Trophoblast cell (in vitro differentiated cells and primary cell): ENCODE measurements at regions not wholly inside any gene's neighbourhood (a gene's known extent, or its start where the extent isn't known, plus 50 kb on each side); places are given as distances from the start of the nearest gene placed in this dataset.

ENCODE experiments used
- DNase-seq, 2 donors: peaks; one replicate each; pipeline ENCODE4 v3.0.0-alpha.2; 2016
- H2AFZ ChIP-seq: 2 replicates; pipeline ENCODE4 v1.6.1; 2013; ENCODE audit warnings: low read length, moderate library complexity, mild to moderate bottlenecking; ENCODE audit not compliant: insufficient read depth, poor library complexity
- H2AK5ac ChIP-seq: 2 replicates; pipeline ENCODE4 v1.6.1; 2013; ENCODE audit warnings: mild to moderate bottlenecking, low read length
- H2BK120ac ChIP-seq: 2 replicates; pipeline ENCODE4 v1.6.1; 2013; ENCODE audit warnings: low read length, mild to moderate bottlenecking, moderate library complexity; ENCODE audit not compliant: insufficient read depth, poor library complexity
- H2BK12ac ChIP-seq: 2 replicates; pipeline ENCODE4 v1.6.1; 2013; ENCODE audit warnings: mild to moderate bottlenecking, low read length, moderate library complexity
- H2BK5ac ChIP-seq: 2 replicates; pipeline ENCODE4 v1.6.1; 2013; ENCODE audit warnings: low read length, low read depth, moderate library complexity, mild to moderate bottlenecking; ENCODE audit not compliant: poor library complexity
- H3K14ac ChIP-seq: 2 replicates; pipeline ENCODE4 v1.6.1; 2013; ENCODE audit warnings: mild to moderate bottlenecking, low read length
- H3K18ac ChIP-seq: 2 replicates; pipeline ENCODE4 v1.6.1; 2013; ENCODE audit warnings: mild to moderate bottlenecking, low read length
- H3K23ac ChIP-seq: 2 replicates; pipeline ENCODE4 v1.6.1; 2013; ENCODE audit warnings: low read length
- H3K27ac ChIP-seq: 2 replicates; pipeline ENCODE4 v1.5.1; 2013; ENCODE audit warnings: low read depth, mild to moderate bottlenecking, inconsistent platforms, low read length, moderate library complexity
- H3K27me3 ChIP-seq: 2 replicates; pipeline ENCODE4 v1.6.1; 2013; ENCODE audit warnings: inconsistent platforms, mild to moderate bottlenecking, low read length, moderate library complexity; ENCODE audit not compliant: insufficient read depth
- H3K36me3 ChIP-seq, 2 experiments: 1 replicate in 1 of 2; 2 replicates in 1 of 2; pipeline ENCODE4 v1.6.1; 2013; ENCODE audit warnings: low read length in 2 of 2, mild to moderate bottlenecking in 2 of 2, moderate library complexity in 1 of 2; ENCODE audit not compliant: insufficient read depth in 2 of 2, control insufficient read depth in 1 of 2
- H3K4ac ChIP-seq: 2 replicates; pipeline ENCODE4 v1.6.1; 2013; ENCODE audit warnings: low read depth, mild to moderate bottlenecking, low read length, moderate library complexity
- H3K4me1 ChIP-seq, 2 experiments: 1 replicate in 1 of 2; 2 replicates in 1 of 2; pipeline ENCODE4 v1.6.1; 2013; ENCODE audit warnings: low read length in 2 of 2, mild to moderate bottlenecking in 2 of 2, moderate library complexity in 1 of 2; ENCODE audit not compliant: insufficient read depth in 2 of 2, control insufficient read depth in 1 of 2
- H3K4me2 ChIP-seq: 2 replicates; pipeline ENCODE4 v1.6.1; 2013; ENCODE audit warnings: inconsistent platforms, mild to moderate bottlenecking, low read length, moderate library complexity
- H3K4me3 ChIP-seq: 2 replicates; pipeline ENCODE4 v1.5.1; 2013; ENCODE audit warnings: mild to moderate bottlenecking, low read depth, low read length, inconsistent platforms
- H3K79me1 ChIP-seq: one replicate; pipeline ENCODE4 v1.6.1; 2013; ENCODE audit warnings: low read length
- H3K79me2 ChIP-seq: 2 replicates; pipeline ENCODE4 v1.6.1; 2013; ENCODE audit warnings: low read length, mild to moderate bottlenecking; ENCODE audit not compliant: control insufficient read depth, insufficient read depth, poor library complexity
- H3K9ac ChIP-seq: 2 replicates; pipeline ENCODE4 v1.6.1; 2013; ENCODE audit warnings: mild to moderate bottlenecking, low read length
- H3K9me3 ChIP-seq: 2 replicates; pipeline ENCODE4 v1.6.1; 2013; ENCODE audit warnings: low read depth, mild to moderate bottlenecking, control low read depth, inconsistent platforms, low read length; ENCODE audit not compliant: insufficient read depth
- H4K12ac ChIP-seq: 2 replicates; pipeline ENCODE4 v1.6.1; 2013; ENCODE audit warnings: low read depth, mild to moderate bottlenecking, low read length, moderate library complexity
- H4K8ac ChIP-seq: 2 replicates; pipeline ENCODE4 v1.6.1; 2013; ENCODE audit warnings: low read depth, mild to moderate bottlenecking, low read length, moderate library complexity
- H4K91ac ChIP-seq: one replicate; pipeline ENCODE4 v1.6.1; 2013; ENCODE audit warnings: low read depth, mild to moderate bottlenecking, low read length, moderate library complexity
- WGBS: extraction: QIAGEN DNeasy Blood & Tissue Kit; methylation state at CpG from one replicate; pipeline ENCODE4 v1.1.7; 2013; ENCODE audit warnings: missing lambda C conversion rate; ENCODE audit not compliant: insufficient read length, insufficient coverage; ENCODE audit errors: extremely low coverage; 5-methylcytosine and 5-hydroxymethylcytosine counted together

- H3K27me3 ChIP-seq = no peaks in the 10 kb centered on the region
- H2BK12ac ChIP-seq = no peak overlapping the region
- no peak overlapping the region for H3K9ac ChIP-seq
- H3K4ac ChIP-seq = no peak overlapping the region
- no peak overlapping the region for H2AFZ ChIP-seq
- H2BK120ac ChIP-seq = no peak overlapping the region
- H3K4me3 ChIP-seq = no peak overlapping the region
- no peaks in the 10 kb centered on the region for H3K4me1 ChIP-seq
- no peak overlapping the region for H3K14ac ChIP-seq
- no peak overlapping the region for H2BK5ac ChIP-seq
- H3K9me3 ChIP-seq = no peaks in the 10 kb centered on the region
- DNase-seq = no peak
- no peak overlapping the region for H4K12ac ChIP-seq
- no peaks in the 10 kb centered on the region for H3K79me2 ChIP-seq
- H3K27ac ChIP-seq = no peak overlapping the region
- no peaks in the 10 kb centered on the region for H3K79me1 ChIP-seq
- H3K23ac ChIP-seq = no peak overlapping the region
- no peaks in the 10 kb centered on the region for H3K36me3 ChIP-seq
- no peak overlapping the region for H3K4me2 ChIP-seq
- no peak overlapping the region for H3K18ac ChIP-seq
- H2AK5ac ChIP-seq = no peak overlapping the region
- H4K91ac ChIP-seq = no peak overlapping the region
- no peak overlapping the region for H4K8ac ChIP-seq
Observed at GRCh38 chr7:28267012-28267411, 86.4 kb upstream of the JAZF1 start.

DNA sequence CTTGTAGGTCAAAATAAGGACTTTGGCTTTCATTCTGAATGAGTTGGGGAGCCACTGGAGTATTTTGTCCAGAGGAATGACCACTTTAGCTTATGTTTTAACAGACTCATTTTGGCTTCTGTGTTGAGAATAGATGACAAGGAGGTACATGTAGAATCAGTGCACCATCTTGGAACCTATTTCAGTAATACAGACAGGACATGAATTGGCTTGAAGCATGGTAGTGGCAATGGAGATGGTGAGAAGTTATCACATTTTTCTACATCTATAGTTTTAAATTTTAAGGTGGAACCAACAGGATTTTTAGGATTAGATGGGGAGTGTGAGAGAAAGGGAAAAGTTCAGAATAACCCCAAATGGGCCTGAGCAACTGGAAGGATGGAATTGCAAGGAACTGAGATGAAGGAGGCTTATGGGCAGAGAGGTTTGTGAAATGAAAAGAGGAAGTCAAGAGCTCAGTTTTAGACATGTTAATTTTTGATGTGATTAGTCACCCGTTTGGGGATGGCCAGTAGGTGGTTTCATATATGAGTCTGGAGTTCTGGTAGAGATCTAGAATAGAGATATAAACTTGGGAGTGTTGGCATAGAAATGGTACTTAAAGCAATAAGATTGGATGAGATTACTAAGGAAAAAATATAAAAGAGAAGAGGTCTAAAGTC lies 89.2 kb upstream of the JAZF1 start:
- Histone ChIP-seq H2BK120ac (no peak overlapping the region), H2BK5ac (no peak overlapping the region), H3K79me2 (no peaks in the 10 kb centered on the region), H2AK5ac (no peak overlapping the region), H3K18ac (no peak overlapping the region), H3K9ac (no peak overlapping the region), H3K27ac (no peak overlapping the region), H3K4me3 (no peak overlapping the region), H3K27me3 (no peaks in the 10 kb centered on the region), H3K79me1 (no peaks in the 10 kb centered on the region), H4K12ac (no peak overlapping the region), H2BK12ac (no peak overlapping the region), H3K4me2 (no peak overlapping the region), H3K36me3 (no peaks in the 10 kb centered on the region), H3K4ac (no peak overlapping the region), H3K4me1 (no peaks in the 10 kb centered on the region), H3K23ac (no peak overlapping the region), H4K8ac (no peak overlapping the region), H4K91ac (no peak overlapping the region), H3K14ac (no peak overlapping the region), H3K9me3 (no peaks in the 10 kb centered on the region), H2AFZ (no peak overlapping the region)
- no CpG with 5 or more reads among the region's 1 CpG for WGBS
- DNase-seq = no peak

DNA sequence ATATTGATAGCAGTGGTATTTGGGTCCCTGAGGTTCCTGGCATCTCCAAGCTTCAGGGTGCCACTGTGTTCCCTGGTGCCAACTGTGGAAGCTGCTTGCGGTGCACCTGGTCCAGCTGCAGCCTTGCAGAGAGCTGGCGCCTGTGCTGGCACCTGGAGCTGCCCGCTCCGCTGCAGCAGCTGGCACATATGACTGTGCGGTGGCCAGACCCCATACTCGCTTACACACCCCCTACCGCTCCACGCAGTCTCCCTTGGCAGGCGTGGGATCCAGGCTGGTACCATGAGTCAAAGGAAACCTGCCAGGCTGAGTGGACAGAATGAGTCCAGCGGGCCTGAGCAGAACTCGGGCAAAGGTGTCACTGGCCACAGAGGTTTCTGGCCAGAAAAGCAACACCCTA lies 89.9 kb upstream of the JAZF1 start:
- no peak overlapping the region for H3K27ac ChIP-seq
- H3K27me3 ChIP-seq = no peaks in the 10 kb centered on the region
- no peak for DNase-seq
- H3K14ac ChIP-seq = no peak overlapping the region
- H3K23ac ChIP-seq = no peak overlapping the region
- H2BK12ac ChIP-seq = no peak overlapping the region
- H3K4ac ChIP-seq = no peak overlapping the region
- H2BK120ac ChIP-seq = no peak overlapping the region
- no peaks in the 10 kb centered on the region for H3K4me1 ChIP-seq
- H2AK5ac ChIP-seq = no peak overlapping the region
- no peaks in the 10 kb centered on the region for H3K36me3 ChIP-seq
- H3K18ac ChIP-seq = no peak overlapping the region
- no peak overlapping the region for H3K4me3 ChIP-seq
- H3K4me2 ChIP-seq = no peak overlapping the region
- H3K9ac ChIP-seq = no peak overlapping the region
- H3K9me3 ChIP-seq = no peaks in the 10 kb centered on the region
- no peak overlapping the region for H4K12ac ChIP-seq
- H4K91ac ChIP-seq = no peak overlapping the region
- H3K79me2 ChIP-seq = no peaks in the 10 kb centered on the region
- H3K79me1 ChIP-seq = no peaks in the 10 kb centered on the region
- no peak overlapping the region for H2BK5ac ChIP-seq
- WGBS = no CpG with 5 or more reads among the region's 11 CpGs
- no peak overlapping the region for H2AFZ ChIP-seq
- H4K8ac ChIP-seq = no peak overlapping the region

- no peak overlapping the region for H3K23ac ChIP-seq
- H2BK5ac ChIP-seq = no peak overlapping the region
- no peak overlapping the region for H3K4me3 ChIP-seq
- WGBS = no CpG with 5 or more reads among the region's 9 CpGs
- H4K91ac ChIP-seq = no peak overlapping the region
- no peak overlapping the region for H3K4ac ChIP-seq
- H3K27me3 ChIP-seq = no peaks in the 10 kb centered on the region
- H3K4me2 ChIP-seq = no peak overlapping the region
- no peak overlapping the region for H3K27ac ChIP-seq
- no peaks in the 10 kb centered on the region for H3K79me2 ChIP-seq
- H2BK12ac ChIP-seq = no peak overlapping the region
- H3K79me1 ChIP-seq = no peaks in the 10 kb centered on the region
- H3K14ac ChIP-seq = no peak overlapping the region
- H3K4me1 ChIP-seq = no peaks in the 10 kb centered on the region
- H3K18ac ChIP-seq = no peak overlapping the region
- no peak overlapping the region for H3K9ac ChIP-seq
- H3K36me3 ChIP-seq = no peaks in the 10 kb centered on the region
- no peak overlapping the region for H4K12ac ChIP-seq
- H2BK120ac ChIP-seq = no peak overlapping the region
- H3K9me3 ChIP-seq = no peaks in the 10 kb centered on the region
- H2AK5ac ChIP-seq = no peak overlapping the region
- no peak overlapping the region for H2AFZ ChIP-seq
- DNase-seq = peak in 1 of 2 donors; percentile 38
- no peak overlapping the region for H4K8ac ChIP-seq
Observed at GRCh38 chr7:28272461-28272877, 91.9 kb upstream of the JAZF1 start.
